ENCODE measurements at regions not wholly inside any gene's neighbourhood (a gene's known extent, or its start where the extent isn't known, plus 50 kb on each side); places are given as distances from the start of the nearest gene placed in this dataset.

- H3K36me3 ChIP-seq (ENCODE audit: control insufficient read depth, insufficient read depth, low read length): no peaks in the 10 kb centered on the region
- no peaks in the 10 kb centered on the region for H3K27me3 ChIP-seq (ENCODE audit: control insufficient read depth, insufficient read depth, low read length)
- no peak for TF ChIP-seq CTCF (IDR thresholded peaks at IDR 0.05)
- no peaks in the 10 kb centered on the region for H3K4me1 ChIP-seq (ENCODE audit: control insufficient read depth, insufficient read depth, low read length)
- no peaks in the 10 kb centered on the region for H3K9me3 Mint-ChIP-seq
- H3K27ac Mint-ChIP-seq: no peak overlapping the region
- H3K27me3 Mint-ChIP-seq (ENCODE audit: low read depth in 2 of 2): no peaks in the 10 kb centered on the region
- no peak overlapping the region for H3K4me3 Mint-ChIP-seq
- ATAC-seq (no peak), DNase-seq (no peak)
- H3K4me1 Mint-ChIP-seq: no peaks in the 10 kb centered on the region
- no peaks in the 10 kb centered on the region for H3K36me3 Mint-ChIP-seq
- 96% methylated on average over 8 of the region's 8 CpGs for WGBS (ENCODE audit: insufficient coverage)
- no peaks in the 10 kb centered on the region for H3K9me3 ChIP-seq (ENCODE audit: control insufficient read depth, insufficient read depth, low read length)
- no peak overlapping the region for H3K27ac ChIP-seq (ENCODE audit: low read length)
- H3K4me3 ChIP-seq (ENCODE audit: low read length): no peak overlapping the region
- intact Hi-C loops (cut with micrococcal nuclease): no loop called here
Measured at GRCh38 chr7:20980232-20980631, 193.5 kb upstream of the SP8 start.

- Mint-ChIP-seq H3K9me3 (no peaks in the 10 kb centered on the region), H3K36me3 (no peaks in the 10 kb centered on the region), H3K4me1 (no peaks in the 10 kb centered on the region), H3K27ac (no peak overlapping the region), H3K27me3 (ENCODE audit: low read depth in 2 of 2) (no peaks in the 10 kb centered on the region), H3K4me3 (no peak overlapping the region)
- Histone ChIP-seq H3K27me3 (ENCODE audit: control insufficient read depth, insufficient read depth, low read length) (no peaks in the 10 kb centered on the region), H3K9me3 (ENCODE audit: control insufficient read depth, insufficient read depth, low read length) (no peaks in the 10 kb centered on the region), H3K4me1 (ENCODE audit: control insufficient read depth, insufficient read depth, low read length) (no peaks in the 10 kb centered on the region), H3K27ac (ENCODE audit: low read length) (no peak overlapping the region), H3K4me3 (ENCODE audit: low read length) (no peak overlapping the region), H3K36me3 (ENCODE audit: control insufficient read depth, insufficient read depth, low read length) (no peaks in the 10 kb centered on the region)
- ATAC-seq: no peak
- no peak for TF ChIP-seq CTCF (IDR thresholded peaks at IDR 0.05)
- intact Hi-C loops (cut with micrococcal nuclease): no loop called here
- WGBS (ENCODE audit: insufficient coverage): 46% methylated on average over 6 of the region's 7 CpGs
- no peak for DNase-seq
Measured at GRCh38 chr7:20980668-20981264, 194.1 kb upstream of the SP8 start.

GRCh38 chr7:20988340-20988739 lies 201.7 kb upstream of the SP8 start:
- H3K27me3 Mint-ChIP-seq (ENCODE audit: low read depth in 2 of 2): no peaks in the 10 kb centered on the region
- intact Hi-C loops (cut with micrococcal nuclease): no loop called here
- Histone ChIP-seq H3K27ac (ENCODE audit: low read length) (no peak overlapping the region), H3K36me3 (ENCODE audit: control insufficient read depth, insufficient read depth, low read length) (no peaks in the 10 kb centered on the region), H3K4me3 (ENCODE audit: low read length) (no peak overlapping the region), H3K27me3 (ENCODE audit: control insufficient read depth, insufficient read depth, low read length) (no peaks in the 10 kb centered on the region), H3K9me3 (ENCODE audit: control insufficient read depth, insufficient read depth, low read length) (no peaks in the 10 kb centered on the region), H3K4me1 (ENCODE audit: control insufficient read depth, insufficient read depth, low read length) (no peaks in the 10 kb centered on the region)
- ATAC-seq (no peak), DNase-seq (no peak)
- H3K27ac Mint-ChIP-seq: no peak overlapping the region
- H3K4me3 Mint-ChIP-seq: no peak overlapping the region
- no peaks in the 10 kb centered on the region for H3K36me3 Mint-ChIP-seq
- H3K9me3 Mint-ChIP-seq: peaks cover 0 to 3% of the 10 kb centered on the region in 2 donors
- WGBS (ENCODE audit: insufficient coverage): 93% methylated on average over 3 of the region's 3 CpGs
- H3K4me1 Mint-ChIP-seq: no peaks in the 10 kb centered on the region
- no peak for TF ChIP-seq CTCF (IDR thresholded peaks at IDR 0.05)

- no peaks in the 10 kb centered on the region for H3K36me3 Mint-ChIP-seq
- DNase-seq (no peak), ATAC-seq (no peak)
- H3K27me3 ChIP-seq (ENCODE audit: control insufficient read depth, insufficient read depth, low read length): no peaks in the 10 kb centered on the region
- peaks cover 0 to 3% of the 10 kb centered on the region in 2 donors for H3K9me3 Mint-ChIP-seq
- no peak overlapping the region for H3K4me3 ChIP-seq (ENCODE audit: low read length)
- H3K4me3 Mint-ChIP-seq: no peak overlapping the region
- TF ChIP-seq CTCF (IDR thresholded peaks at IDR 0.05): no peak
- no peaks in the 10 kb centered on the region for H3K4me1 Mint-ChIP-seq
- H3K36me3 ChIP-seq (ENCODE audit: control insufficient read depth, insufficient read depth, low read length): no peaks in the 10 kb centered on the region
- H3K27ac Mint-ChIP-seq: no peak overlapping the region
- no peaks in the 10 kb centered on the region for H3K27me3 Mint-ChIP-seq (ENCODE audit: low read depth in 2 of 2)
- no peak overlapping the region for H3K27ac ChIP-seq (ENCODE audit: low read length)
- H3K4me1 ChIP-seq (ENCODE audit: control insufficient read depth, insufficient read depth, low read length): no peaks in the 10 kb centered on the region
- intact Hi-C loops (cut with micrococcal nuclease): no loop called here
- H3K9me3 ChIP-seq (ENCODE audit: control insufficient read depth, insufficient read depth, low read length): no peaks in the 10 kb centered on the region
Measured at GRCh38 chr7:20991544-20991943, 204.9 kb upstream of the SP8 start.
